Astrocyte (in vitro differentiated cells and primary cell): ENCODE measurements at regions not wholly inside any gene's neighbourhood (a gene's known extent, or its start where the extent isn't known, plus 50 kb on each side); places are given as distances from the start of the nearest gene placed in this dataset.

Experiments
- CTCF ChIP-seq: IDR thresholded peaks from 2 replicates; pipeline ENCODE4 v1.5.1; 2011; ENCODE audit warnings: low read depth, mild to moderate bottlenecking, inconsistent platforms, low read length, moderate library complexity; ENCODE audit not compliant: insufficient read depth
- EZH2 ChIP-seq: IDR thresholded peaks from 2 replicates; pipeline ENCODE4 v1.6.1; 2012; ENCODE audit warnings: mild to moderate bottlenecking, low read length, inconsistent platforms; ENCODE audit not compliant: insufficient read depth

- TF ChIP-seq CTCF (no peak), EZH2 (no peak)
Observed at GRCh38 chr2:238564286-238564920, 137.7 kb downstream of the ASB1 start.
